ENCODE measurements at regions not wholly inside any gene's neighbourhood (a gene's known extent, or its start where the extent isn't known, plus 50 kb on each side); places are given as distances from the start of the nearest gene placed in this dataset.
"Not testable (repeated sequence)": the region's sequence is repeated elsewhere in the genome, so short reads cannot be mapped to it uniquely, and the experiment has no call there.

GRCh38 chr10:44281662-44282061 is 103.2 kb downstream of the CXCL12 start:
- H3K36me3 ChIP-seq (ENCODE audit: control insufficient read depth, insufficient read depth, low read length), result no peaks in the 10 kb centered on the region
- H3K4me3 ChIP-seq (ENCODE audit: low read length), result no peak overlapping the region
- no peaks in the 10 kb centered on the region for H3K27me3 ChIP-seq (ENCODE audit: control insufficient read depth, insufficient read depth, low read length)
- H3K9ac ChIP-seq (ENCODE audit: low read length), result no peak overlapping the region
- no peaks in the 10 kb centered on the region for H3K4me1 ChIP-seq (ENCODE audit: control insufficient read depth, insufficient read depth, low read length)
- no peak overlapping the region for H3K27ac ChIP-seq (ENCODE audit: low read depth, low read length)

DNA sequence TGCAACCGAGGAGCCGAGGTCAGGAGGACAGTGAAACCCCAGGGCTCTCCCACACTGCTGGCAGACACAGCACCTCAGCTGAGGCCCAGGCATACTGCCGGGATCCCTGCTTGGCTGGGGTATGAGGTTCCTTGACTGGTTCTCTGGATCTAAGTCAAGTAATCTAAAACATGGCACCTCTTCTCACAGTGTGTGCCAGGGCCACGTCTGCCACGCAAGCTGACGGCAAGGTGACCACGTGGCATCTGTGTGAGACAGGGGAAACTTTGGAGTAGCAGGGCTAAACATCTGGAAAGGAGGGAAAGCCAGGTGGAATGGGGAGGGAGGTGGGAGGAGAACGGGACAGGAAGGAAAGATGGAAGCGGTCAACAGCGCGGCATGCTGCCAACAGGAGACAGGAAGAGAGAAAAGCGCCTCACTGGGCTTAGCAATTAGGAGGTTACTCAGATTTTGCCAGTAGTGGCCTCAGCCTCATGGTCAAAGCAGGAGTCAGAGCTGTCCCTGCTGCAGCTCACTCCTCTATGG is 103.7 kb downstream of the CXCL12 start:
- Histone ChIP-seq H3K36me3 (ENCODE audit: control insufficient read depth, insufficient read depth, low read length) (no peaks in the 10 kb centered on the region), H3K9ac (ENCODE audit: low read length) (no peak overlapping the region), H3K27ac (ENCODE audit: low read depth, low read length) (no peak overlapping the region), H3K27me3 (ENCODE audit: control insufficient read depth, insufficient read depth, low read length) (no peaks in the 10 kb centered on the region), H3K4me3 (ENCODE audit: low read length) (no peak overlapping the region), H3K4me1 (ENCODE audit: control insufficient read depth, insufficient read depth, low read length) (no peaks in the 10 kb centered on the region)

DNA sequence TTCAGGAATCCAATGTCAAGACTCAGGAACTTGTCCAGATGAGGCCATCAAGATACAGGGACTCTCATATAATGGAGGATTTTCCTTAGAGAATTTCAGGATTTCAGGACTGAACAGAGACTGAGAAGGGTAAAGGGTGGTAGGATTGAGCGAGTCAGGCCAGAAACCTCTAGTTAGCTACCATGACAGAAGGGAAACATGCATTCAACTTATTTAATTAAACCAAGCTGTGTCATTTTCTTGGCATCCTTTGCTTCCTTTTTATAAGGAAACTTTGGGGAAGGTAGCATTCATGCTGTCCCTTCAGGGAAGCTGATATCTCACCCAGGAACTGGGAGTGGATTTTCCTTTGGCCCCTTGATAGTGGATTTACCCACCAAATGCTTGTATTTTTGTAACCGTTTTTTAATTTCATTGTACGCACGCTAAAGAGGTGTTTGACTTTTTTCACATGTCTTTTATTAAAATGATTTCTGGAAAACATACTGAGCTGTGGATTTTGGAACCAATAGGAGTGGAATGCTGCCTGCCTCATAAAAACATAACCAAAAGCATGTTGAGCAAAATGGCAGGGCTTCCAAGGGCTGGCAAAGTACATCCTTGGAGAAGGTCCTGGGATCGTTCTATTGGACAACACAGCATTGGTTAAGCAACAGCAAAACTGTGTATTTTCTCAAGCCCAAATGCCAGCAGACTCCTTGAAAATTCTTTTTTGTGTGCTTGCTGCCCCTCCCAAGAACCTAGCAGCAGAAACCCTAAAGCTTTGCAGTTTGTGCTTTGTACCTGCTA is 104.5 kb downstream of the CXCL12 start:
- Histone ChIP-seq H3K36me3 (ENCODE audit: control insufficient read depth, insufficient read depth, low read length) (no peaks in the 10 kb centered on the region), H3K9ac (ENCODE audit: low read length) (no peak overlapping the region), H3K4me3 (ENCODE audit: low read length) (no peak overlapping the region), H3K27ac (ENCODE audit: low read depth, low read length) (no peak overlapping the region), H3K4me1 (ENCODE audit: control insufficient read depth, insufficient read depth, low read length) (no peaks in the 10 kb centered on the region), H3K27me3 (ENCODE audit: control insufficient read depth, insufficient read depth, low read length) (no peaks in the 10 kb centered on the region)

DNA sequence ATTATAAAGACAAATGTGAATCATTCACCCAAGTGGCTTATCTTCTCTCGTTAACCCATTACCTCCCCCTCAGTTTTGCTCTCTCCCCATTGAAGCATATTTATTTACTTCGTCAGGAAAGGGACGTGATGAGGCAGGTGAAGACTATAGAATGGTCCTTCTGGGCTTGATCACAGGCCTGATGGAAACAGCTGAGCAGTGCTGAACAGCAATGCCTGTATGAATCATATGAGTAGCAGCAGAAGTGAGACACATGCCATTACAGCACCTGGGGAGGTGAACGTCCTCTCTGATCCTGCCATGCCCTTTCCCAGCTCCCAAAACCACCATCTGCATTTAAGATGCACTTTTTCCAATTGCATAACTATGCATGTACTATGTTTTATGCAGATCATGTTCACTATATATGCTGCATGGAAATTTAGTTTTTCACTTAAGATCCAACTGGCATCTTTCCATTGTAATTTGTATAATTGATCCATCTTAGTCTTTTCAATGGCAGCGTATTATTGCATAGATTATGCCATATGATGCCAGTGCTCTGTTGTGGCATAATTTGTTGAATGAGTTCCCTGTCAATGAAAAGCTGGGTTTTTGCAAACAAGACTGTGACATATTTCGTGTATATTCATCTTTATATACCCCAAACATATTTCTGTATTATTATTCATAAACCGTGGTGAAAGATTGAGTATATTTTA is 105.3 kb downstream of the CXCL12 start:
- H3K4me1 ChIP-seq (ENCODE audit: control insufficient read depth, insufficient read depth, low read length), result no peaks in the 10 kb centered on the region
- H3K27me3 ChIP-seq (ENCODE audit: control insufficient read depth, insufficient read depth, low read length), result no peaks in the 10 kb centered on the region
- H3K9ac ChIP-seq (ENCODE audit: low read length), result no peak overlapping the region
- H3K27ac ChIP-seq (ENCODE audit: low read depth, low read length), result no peak overlapping the region
- no peaks in the 10 kb centered on the region for H3K36me3 ChIP-seq (ENCODE audit: control insufficient read depth, insufficient read depth, low read length)
- no peak overlapping the region for H3K4me3 ChIP-seq (ENCODE audit: low read length)

- no peaks in the 10 kb centered on the region for H3K4me1 ChIP-seq (ENCODE audit: control insufficient read depth, insufficient read depth, low read length)
- no peaks in the 10 kb centered on the region for H3K36me3 ChIP-seq (ENCODE audit: control insufficient read depth, insufficient read depth, low read length)
- H3K27me3 ChIP-seq (ENCODE audit: control insufficient read depth, insufficient read depth, low read length), result no peaks in the 10 kb centered on the region
- no peak overlapping the region for H3K9ac ChIP-seq (ENCODE audit: low read length)
- H3K4me3 ChIP-seq (ENCODE audit: low read length), result no peak overlapping the region
- H3K27ac ChIP-seq (ENCODE audit: low read depth, low read length), result no peak overlapping the region
Measured at GRCh38 chr10:44278837-44279324, 106.0 kb downstream of the CXCL12 start.

- not testable (repeated sequence) for H3K36me3 ChIP-seq (ENCODE audit: control insufficient read depth, insufficient read depth, low read length); H3K27ac ChIP-seq (ENCODE audit: low read depth, low read length); H3K4me1 ChIP-seq (ENCODE audit: control insufficient read depth, insufficient read depth, low read length); H3K4me3 ChIP-seq (ENCODE audit: low read length); H3K9ac ChIP-seq (ENCODE audit: low read length); H3K27me3 ChIP-seq (ENCODE audit: control insufficient read depth, insufficient read depth, low read length)
Measured at GRCh38 chr10:44268435-44268948, 116.4 kb downstream of the CXCL12 start.

DNA sequence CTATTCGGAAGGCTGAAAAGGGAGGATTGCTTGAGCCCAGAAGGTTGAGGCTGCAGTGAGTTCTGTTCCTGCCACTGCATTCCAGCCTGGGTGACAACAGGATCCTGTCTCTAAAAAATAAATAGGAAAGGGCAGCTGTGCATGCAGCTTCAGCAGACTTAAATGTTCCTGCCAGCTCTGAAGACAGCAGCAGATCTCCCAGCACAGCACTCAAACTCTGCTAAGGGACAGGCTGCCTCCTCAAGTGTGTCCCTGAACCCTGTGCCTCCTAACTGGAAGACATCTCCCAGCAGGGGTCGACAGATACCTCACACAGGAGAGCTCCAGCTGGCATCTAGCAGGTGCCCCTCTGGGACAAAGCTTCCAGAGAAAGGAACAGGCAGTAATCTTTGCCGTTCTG is 117.9 kb downstream of the CXCL12 start:
- Histone ChIP-seq H3K4me3 (ENCODE audit: low read length) (no peak overlapping the region), H3K4me1 (ENCODE audit: control insufficient read depth, insufficient read depth, low read length) (peaks cover 10% of the 10 kb centered on the region), H3K27me3 (ENCODE audit: control insufficient read depth, insufficient read depth, low read length) (no peaks in the 10 kb centered on the region), H3K9ac (ENCODE audit: low read length) (no peak overlapping the region), H3K36me3 (ENCODE audit: control insufficient read depth, insufficient read depth, low read length) (no peaks in the 10 kb centered on the region), H3K27ac (ENCODE audit: low read depth, low read length) (no peak overlapping the region)

DNA sequence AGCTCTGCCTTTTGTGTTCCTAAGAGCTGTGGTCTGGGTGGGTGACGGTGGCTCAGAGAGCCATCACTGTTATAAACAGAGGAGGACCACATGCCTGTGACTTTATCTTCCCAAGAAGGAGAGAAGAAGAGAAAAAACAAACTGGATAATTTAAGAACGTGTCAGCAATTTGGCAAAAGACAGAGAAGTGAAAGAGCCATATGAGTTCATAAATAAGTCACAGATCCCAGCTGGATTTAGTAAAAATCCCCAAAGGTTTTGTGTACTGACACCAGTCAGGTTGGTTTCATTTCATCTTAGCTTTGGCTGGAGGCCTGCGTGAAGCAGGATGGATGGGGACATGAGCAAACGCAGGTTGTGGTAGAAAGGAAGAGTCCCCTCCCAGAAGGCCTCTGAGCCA is 120.7 kb downstream of the CXCL12 start:
- H3K27ac ChIP-seq (ENCODE audit: low read depth, low read length), result peak overlapping the region; percentile 63
- peaks cover 22% of the 10 kb centered on the region for H3K4me1 ChIP-seq (ENCODE audit: control insufficient read depth, insufficient read depth, low read length)
- H3K9ac ChIP-seq (ENCODE audit: low read length), result no peak overlapping the region
- H3K4me3 ChIP-seq (ENCODE audit: low read length), result no peak overlapping the region
- no peaks in the 10 kb centered on the region for H3K27me3 ChIP-seq (ENCODE audit: control insufficient read depth, insufficient read depth, low read length)
- no peaks in the 10 kb centered on the region for H3K36me3 ChIP-seq (ENCODE audit: control insufficient read depth, insufficient read depth, low read length)

GRCh38 chr10:44263771-44264170 is 121.1 kb downstream of the CXCL12 start:
- no peak overlapping the region for H3K9ac ChIP-seq (ENCODE audit: low read length)
- peaks cover 22% of the 10 kb centered on the region for H3K4me1 ChIP-seq (ENCODE audit: control insufficient read depth, insufficient read depth, low read length)
- no peak overlapping the region for H3K4me3 ChIP-seq (ENCODE audit: low read length)
- H3K36me3 ChIP-seq (ENCODE audit: control insufficient read depth, insufficient read depth, low read length), result no peaks in the 10 kb centered on the region
- peak overlapping the region; percentile 56 for H3K27ac ChIP-seq (ENCODE audit: low read depth, low read length)
- no peaks in the 10 kb centered on the region for H3K27me3 ChIP-seq (ENCODE audit: control insufficient read depth, insufficient read depth, low read length)

DNA sequence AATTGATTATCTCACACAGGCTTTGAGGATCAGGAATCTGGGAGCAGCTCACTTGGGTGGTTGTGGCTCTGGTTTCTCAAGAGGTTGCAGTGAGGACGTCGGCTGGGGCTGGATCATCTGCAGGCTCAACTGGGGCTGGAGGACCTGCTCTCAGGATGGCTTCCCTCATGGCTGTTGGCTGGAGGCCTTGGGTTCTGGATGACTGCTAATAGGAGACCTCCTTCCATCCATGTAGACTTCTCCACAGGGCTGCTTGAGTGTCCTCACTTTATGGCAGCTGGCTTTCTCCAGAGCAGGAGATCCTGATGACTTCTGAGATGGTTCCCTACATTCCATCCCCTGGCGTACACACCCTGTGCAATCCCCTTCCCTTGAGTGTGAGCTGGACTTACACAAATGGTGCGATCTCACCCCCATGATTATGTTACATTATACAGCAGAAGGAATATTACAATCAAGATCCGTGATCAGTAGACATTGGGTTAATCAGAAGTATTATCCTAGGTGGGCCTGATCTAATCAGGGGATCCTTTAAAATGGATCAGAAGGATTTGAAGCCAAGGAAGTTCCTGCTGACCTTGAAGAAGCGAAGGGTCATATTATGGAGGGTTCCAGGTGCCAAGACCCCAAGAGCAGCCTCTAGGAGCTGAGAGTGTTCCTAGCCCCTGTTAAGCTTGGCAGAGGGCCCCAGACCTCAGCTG is 122.2 kb downstream of the CXCL12 start:
- Histone ChIP-seq H3K36me3 (ENCODE audit: control insufficient read depth, insufficient read depth, low read length) (no peaks in the 10 kb centered on the region), H3K27ac (ENCODE audit: low read depth, low read length) (no peak overlapping the region), H3K4me3 (ENCODE audit: low read length) (no peak overlapping the region), H3K9ac (ENCODE audit: low read length) (no peak overlapping the region), H3K27me3 (ENCODE audit: control insufficient read depth, insufficient read depth, low read length) (no peaks in the 10 kb centered on the region), H3K4me1 (ENCODE audit: control insufficient read depth, insufficient read depth, low read length) (peaks cover 22% of the 10 kb centered on the region)

GRCh38 chr10:44261710-44262455 is 123.0 kb downstream of the CXCL12 start:
- no peak overlapping the region for H3K4me3 ChIP-seq (ENCODE audit: low read length)
- H3K27me3 ChIP-seq (ENCODE audit: control insufficient read depth, insufficient read depth, low read length), result no peaks in the 10 kb centered on the region
- peak overlapping the region; percentile 40 for H3K27ac ChIP-seq (ENCODE audit: low read depth, low read length)
- H3K4me1 ChIP-seq (ENCODE audit: control insufficient read depth, insufficient read depth, low read length), result peaks cover 22% of the 10 kb centered on the region
- no peaks in the 10 kb centered on the region for H3K36me3 ChIP-seq (ENCODE audit: control insufficient read depth, insufficient read depth, low read length)
- no peak overlapping the region for H3K9ac ChIP-seq (ENCODE audit: low read length)
